ENCODE measurements at regions not wholly inside any gene's neighbourhood (a gene's known extent, or its start where the extent isn't known, plus 50 kb on each side); places are given as distances from the start of the nearest gene placed in this dataset.
"Not testable (repeated sequence)": the region's sequence is repeated elsewhere in the genome, so short reads cannot be mapped to it uniquely, and the experiment has no call there.

DNA sequence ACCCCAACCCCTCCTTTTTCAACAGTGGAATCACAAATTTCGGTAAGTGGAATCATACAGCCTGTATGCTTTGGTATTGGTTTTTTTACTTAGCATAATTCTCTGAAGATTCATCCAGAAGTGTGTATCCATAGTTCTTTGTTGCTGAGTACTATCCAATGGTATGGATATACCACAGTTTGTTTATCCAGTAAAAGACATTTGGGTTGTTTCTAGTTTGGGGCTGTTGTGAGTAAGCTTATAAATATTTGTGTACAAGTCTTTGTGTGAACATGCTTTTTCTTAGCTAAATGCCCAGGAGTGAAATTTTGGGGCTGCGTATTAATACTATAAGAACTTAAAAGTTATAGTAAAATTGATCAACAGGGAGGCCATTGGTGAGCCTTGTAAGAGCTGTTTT, 57.5 kb upstream of the GC start:
- no peak for DNase-seq

DNA sequence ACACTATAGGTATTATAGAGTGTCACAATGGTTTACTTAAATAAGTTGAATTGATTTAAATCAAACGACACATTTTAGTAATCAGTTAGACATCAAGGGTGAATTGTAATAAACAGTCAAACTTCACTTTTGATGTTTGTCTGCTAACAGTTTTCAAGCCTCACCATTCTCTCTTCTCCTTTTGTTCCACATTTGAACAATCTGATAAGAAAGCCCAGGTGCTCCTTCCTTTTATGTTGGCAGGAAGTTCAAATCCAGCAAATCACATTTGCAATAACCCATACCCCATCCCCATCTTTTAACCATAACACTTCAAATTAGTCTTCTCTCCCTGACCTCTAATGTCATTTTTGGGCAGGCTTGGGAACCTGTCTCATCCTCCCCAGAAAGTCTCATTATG, 63.4 kb upstream of the GC start:
- DNase-seq, result no peak

DNA sequence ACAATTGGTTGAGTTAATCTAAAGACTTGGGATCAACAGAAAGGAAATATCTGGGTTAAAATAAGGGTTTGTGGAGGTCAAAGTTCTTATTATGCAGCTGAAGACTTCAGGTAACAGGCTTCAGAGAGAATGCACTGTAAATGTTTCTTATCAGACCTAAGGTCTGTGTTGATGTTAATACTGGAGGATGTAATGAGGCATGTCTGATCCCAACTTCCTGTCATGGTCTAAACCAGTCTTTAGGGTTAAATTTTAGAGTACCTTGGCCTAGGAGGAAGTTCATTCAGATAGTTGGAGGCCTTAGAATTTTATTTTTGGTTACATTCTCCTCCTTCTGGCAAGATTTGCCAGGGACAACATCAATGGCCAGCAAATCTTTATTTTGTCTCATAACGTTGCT, 72.1 kb upstream of the GC start:
- DNase-seq, result no peak

DNA sequence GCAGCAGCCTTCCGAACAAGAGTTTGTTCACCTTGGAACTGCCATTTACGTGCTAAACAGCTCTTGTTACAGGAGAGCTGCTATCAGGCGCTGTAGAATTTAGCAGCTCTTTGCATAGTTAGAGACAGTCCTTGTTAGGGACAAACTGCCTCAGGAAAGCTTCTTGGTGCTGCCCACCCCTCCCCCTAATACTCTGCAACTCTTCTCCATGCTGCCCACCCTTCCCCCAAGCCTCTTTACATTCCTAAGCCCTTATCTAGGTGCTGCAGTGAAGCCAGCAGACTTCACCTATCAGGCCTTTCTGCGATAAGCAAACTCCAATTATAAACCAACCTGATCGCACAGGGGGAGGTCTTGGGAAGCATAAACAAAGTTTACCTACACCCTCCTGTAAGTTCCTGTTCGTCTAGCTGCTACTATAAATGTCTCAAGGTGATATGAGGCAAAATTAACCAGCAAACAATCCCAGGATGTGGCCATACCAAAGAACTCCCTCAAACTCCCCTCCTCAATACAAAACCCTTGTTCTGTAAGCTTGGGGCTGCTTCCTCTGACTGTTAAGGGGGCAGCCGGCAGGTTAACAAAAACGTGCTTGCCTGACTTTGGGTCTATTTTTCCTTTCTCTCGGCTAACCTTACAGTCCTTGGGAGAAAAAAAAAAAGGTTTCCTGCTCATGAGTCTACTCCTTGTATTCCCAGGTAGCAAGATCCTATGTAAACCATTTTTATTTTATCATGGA, 74.0 kb upstream of the GC start:
- DNase-seq, result no peak

DNA sequence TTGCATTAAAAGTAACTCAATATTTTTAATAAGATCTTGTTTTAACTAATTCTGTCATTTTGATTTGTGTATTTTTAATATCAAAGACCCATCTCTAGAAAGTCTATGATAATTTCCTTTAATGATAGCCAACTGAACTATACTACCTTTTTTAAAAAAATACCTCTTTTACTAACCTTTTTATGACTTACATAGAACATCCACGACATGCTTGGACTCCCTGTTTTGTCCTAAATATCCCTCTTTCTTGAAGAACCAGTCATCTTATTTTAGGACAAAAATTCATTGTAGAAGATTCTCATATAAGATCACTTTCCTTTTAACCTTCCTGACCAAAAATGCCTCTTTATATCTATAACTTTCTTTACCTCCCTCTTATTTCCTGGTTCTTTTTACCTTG, 76.8 kb upstream of the GC start:
- peak; percentile 13 for DNase-seq

DNA sequence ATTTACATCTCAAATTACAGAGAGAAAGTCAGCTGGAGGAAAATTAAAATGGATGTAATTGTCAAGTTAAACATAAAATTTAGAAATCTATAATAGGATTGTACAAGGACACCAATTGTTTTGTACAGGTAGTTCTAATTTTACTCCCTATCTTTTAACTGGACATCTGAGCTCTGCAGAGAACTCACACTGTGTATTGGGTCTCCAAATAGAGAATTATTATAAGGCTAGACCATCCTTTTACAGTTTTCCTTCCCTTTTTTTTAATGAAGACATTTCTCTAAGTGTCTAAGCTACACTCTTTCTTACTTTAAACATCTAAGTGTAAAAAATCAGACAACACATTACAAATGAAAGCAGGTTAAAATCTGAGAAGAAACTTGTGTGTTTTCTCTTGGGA, 78.4 kb upstream of the GC start:
- DNase-seq, result no peak

DNA sequence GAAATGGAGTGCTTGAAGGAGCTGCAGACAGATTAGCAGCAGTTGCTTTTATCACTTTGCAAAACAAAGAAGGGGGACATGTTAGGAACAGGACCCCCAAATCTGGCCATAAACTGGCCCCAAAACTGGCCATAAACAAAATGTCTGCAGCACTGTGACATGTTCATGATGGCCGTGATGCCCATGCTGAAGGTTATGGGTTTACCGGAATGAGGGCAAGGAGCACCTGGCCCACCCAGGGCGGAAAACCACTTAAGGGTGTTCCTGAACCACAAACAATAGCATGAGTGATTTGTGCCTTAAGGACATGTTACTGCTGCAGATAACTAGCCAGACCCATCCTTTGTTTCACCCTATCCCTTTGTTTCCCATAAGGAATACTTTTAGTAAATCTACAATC, 79.6 kb upstream of the GC start:
- DNase-seq, result no peak

DNA sequence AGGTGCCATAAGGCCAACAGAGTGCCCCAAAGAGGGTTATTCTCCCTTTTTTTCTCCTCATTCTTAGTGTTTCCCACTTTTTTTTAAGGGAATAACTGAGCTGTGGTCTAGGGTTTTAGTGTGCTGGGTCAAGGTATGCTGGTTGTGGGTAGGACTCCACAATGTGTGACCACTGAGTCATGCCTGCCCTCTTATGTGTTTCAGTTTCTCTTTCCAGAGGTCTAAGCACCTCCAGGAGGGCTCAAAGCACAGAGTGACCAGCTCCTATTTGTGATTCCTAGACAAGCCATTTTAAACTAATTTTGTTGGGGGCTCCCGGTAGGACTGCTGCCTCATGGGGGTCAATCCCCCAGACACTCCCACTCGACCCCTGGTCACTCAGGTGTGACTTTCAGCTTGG, 80.5 kb upstream of the GC start:
- no peak for DNase-seq

DNA sequence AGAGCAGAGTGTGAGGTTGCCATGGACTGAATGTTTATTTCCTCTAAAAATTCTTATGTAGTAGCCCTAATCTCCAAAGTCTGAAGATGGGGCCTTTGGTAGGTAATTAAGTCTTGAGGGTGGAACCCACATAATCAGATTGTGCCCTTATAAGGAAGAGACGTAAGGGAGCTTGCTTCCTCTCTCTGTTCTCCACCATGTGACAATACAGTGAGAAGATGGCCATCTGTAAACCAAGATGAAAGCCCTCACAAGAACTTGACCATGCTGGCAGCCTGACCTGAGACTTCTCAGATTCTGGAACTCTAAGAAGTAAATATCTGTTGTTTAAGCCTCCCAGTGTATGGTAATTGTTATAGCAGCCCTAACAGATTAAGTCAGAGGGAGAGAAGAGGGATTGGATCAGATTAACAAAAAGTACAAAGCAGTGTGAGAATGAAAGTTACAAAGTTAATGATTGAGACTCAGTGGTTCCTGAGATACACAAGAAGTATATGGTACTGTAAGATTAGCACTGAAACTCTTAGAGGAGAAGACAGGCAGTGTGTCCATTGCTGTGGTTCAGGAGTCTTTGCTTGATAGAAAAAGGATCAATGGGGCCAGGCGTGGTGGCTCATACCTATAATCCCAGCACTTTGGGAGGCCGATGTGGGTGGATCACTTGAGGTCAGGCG, 82.5 kb upstream of the GC start:
- DNase-seq, result no peak

DNA sequence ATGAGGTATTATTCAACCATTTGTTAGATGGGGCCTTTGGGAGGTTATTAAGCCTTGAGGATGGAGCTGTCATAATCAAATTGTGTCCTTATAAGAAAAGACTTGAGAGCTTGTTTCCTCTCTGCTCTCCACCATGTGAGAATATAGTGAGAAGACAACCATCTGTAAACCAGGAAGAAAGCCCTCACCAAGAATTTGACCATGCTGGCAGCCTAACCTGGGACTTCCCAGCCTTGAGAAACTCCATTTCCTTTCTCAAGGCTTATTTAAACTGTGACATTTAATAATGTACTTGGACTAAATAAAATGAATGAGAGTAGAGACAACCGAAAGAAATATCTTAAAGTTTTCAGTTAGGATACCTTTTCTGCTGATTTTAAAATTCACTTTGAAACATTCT, 83.7 kb upstream of the GC start:
- no peak for DNase-seq

DNA sequence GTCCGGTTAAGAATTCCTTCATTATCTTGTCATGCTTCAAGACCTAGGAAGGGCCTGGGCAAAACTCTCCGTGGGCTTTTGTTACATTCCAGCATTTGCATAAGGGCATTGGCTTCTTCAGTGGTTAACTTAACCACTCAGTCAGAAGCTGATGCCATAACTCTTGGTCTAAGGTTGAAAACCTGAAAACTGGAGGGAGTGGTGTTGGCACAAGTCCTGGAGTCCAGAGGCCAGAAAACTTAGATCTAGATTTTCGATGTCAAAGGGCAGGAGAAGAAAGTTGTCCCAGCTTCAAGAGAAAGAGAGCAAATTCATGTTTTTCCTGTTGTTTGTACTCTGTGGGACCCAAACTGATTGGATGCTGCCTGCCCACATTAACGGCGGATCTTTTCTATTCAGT, 86.6 kb upstream of the GC start:
- no peak for DNase-seq

DNA sequence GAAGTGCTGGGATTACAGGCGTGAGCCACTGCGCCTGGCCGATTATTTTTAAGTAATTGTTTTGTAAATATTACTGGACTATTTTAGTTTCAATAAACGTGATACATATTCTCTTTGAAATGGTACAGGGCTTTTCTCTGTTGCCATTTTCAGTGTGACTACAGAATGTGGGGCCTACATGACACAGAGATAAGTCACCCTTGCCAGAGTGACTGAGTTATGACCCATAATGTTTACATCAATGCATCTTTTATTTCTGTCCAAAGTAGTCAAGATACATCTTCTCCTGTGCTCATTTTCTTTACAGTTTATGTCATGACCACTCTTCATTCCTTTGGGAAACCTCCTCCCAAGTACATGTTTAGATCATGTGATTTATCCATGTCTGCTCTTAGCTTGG, 88.3 kb upstream of the GC start:
- no peak for DNase-seq

DNA sequence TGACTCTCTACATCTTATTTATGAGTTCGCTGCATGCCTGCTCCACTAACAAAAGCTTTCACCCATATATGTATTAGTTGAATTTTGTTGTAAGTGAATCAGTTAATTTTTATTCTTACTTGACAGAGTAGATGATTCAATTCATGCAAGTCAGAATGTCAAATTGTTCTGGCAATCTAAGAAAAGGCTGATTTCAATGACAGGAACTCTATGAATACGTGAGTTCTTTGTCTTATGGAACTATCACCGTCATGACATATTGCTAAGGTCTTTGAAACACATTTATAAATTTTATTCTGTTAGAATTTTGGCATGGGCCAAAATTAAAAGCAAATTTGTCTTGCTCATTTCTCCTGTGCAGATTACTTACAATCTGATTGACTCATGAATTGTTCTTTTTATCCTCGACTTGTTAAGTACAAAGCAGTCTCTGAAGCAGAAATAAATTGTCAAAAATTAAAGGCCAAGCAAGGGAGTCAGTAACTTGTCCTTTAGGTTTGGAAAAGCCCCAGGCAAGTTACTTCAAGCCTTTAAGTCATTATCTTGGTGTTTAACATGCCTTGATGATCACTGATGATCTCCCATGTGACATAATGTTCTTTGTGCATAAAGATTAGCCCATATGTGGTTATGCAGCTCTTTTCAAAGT, 89.0 kb upstream of the GC start:
- DNase-seq, result no peak

DNA sequence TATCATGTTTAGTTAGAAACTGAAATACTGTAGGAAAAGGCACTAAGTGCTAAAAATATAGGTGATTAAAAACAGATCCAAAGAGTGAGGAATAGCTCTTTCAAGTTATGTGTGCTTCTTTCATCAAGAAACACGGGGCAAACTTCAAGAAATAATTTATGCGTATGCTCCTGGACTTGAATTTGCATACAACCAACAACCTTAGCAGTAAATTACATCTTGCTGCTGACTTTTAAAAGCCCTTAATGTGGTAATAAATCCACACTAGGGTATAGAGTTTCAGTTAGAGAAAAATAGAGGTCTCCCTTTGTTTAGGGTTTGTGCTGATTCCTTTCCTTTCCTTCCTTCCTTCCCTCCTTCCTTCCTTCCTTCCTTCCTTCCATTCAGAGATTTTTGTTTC, 94.5 kb upstream of the GC start:
- DNase-seq, result no peak

DNA sequence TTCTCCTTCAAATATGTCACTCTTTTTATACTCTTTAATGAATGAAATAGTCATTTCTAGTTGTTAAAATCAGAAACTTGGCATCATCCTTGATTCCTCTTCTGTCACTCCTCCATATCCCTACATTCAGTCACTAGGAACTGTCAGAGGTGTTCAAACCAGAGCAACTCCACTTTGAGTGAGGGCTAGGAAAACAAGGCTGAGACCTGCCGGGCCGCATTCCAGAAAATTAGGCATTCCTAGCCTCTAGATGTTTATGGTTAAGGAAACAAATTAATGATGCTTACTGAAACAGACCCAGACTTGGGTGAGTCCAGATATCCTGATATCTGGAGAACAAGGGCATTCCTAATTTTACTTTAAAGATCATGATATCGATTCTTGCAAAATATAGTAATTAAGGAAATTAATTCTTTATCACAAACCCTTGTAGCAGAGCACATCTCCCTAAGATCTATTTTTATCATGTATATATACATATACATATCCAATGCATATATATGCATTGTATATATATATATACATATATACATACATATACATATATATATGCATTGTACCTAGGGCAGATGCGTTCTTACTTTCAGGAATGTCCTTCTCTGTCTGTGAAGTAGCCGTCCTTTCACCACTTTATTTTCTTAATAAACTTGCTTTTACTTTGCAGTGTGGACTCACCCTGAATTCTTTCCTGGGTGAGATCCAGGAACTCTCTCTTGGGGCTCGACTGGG, 98.4 kb upstream of the GC start:
- no peak for DNase-seq

DNA sequence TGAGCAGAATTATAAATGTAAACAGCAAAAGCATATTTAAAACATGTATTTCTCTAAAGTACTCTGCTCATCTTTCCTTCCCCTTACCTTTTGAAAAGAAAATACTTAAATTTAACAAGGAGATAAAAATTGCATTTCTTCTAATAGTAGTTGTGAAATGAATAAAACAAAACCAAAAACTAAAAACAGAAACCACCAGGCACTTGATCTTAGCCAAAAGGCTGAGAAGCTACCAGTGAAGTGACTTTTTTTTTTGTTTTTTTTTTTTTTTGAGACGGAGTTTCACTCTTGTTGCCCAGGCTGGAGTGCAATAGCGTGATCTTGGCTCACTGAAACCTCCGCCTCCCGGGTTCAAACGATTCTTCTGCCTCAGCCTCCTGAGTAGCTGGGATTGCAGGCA, 116.5 kb upstream of the GC start:
- DNase-seq, result not testable (repeated sequence)

DNA sequence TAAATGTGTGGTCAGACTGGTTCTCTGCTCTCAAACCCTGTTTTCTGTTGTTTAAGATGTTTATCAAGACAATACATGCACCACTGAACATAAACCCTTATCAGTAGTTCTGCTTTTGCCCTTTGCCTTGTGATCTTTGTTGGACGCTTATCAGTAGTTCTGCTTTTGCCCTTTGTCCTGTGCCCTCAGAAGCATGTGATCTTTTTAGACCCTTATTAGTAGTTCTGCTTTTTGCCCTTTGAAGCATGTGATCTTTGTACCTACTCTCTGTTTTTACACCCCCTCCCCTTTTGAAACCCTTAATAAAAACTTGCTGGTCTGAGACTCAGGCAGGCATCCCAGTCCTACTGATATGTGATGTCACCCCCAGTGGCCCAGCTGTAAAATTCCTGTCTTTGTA, 121.7 kb upstream of the GC start:
- DNase-seq, result not testable (repeated sequence)

DNA sequence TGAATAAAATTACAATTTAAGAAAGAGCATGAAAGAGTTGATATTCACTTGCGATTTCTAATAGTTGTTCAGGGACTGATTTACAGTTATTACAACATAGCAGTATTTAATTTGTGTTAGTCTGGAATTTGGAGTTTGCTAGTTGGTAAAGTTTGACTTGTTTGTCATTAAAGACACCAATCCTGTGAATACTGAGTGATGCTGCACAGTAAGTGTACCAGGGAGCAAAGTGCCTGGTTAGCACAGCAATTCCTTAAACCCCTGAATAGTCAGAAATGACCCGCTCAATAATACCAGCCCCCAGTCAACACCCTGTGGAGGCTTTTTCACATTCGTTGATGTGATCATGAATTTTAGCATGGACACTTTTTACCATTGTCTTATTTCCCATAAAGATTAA, 122.2 kb upstream of the GC start:
- DNase-seq, result no peak

DNA sequence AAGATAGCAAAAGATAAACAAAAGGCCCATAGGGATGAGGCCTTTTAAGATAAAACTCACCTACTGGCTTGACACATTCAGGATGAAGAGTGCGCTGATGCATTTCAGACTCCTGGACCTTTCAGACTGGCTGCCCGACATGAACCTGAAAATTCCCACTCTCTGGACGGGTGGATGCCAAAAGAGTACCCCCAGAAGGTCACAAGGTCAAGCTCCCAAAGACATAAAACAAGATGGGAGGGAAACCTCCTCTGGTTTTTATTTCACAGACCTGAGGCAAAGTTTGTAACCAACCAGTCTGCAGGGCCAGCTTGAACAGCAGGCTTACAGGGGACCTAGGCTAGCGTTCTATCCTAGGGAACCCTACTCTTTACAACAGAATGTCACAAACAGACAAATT, 123.2 kb upstream of the GC start:
- no peak for DNase-seq

DNA sequence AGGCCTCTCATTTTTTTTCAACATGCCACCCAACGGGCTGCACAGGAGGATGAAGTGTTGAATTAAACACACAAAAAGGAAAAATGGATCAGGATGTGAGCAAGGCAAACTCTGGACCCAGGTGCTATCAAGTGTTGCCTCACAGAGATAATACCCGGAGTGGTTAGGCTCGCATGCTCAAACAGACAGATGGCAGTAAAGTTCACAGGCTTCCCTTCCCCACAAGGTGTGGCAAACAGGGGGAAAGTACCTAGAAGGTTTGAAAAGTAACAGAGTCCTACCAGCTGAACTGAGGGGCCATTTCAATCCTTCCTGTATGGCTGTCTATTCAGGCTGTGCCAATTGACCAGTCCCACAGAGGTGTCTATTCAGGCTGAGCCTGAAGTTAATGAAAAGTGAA, 123.9 kb upstream of the GC start:
- DNase-seq, result no peak

DNA sequence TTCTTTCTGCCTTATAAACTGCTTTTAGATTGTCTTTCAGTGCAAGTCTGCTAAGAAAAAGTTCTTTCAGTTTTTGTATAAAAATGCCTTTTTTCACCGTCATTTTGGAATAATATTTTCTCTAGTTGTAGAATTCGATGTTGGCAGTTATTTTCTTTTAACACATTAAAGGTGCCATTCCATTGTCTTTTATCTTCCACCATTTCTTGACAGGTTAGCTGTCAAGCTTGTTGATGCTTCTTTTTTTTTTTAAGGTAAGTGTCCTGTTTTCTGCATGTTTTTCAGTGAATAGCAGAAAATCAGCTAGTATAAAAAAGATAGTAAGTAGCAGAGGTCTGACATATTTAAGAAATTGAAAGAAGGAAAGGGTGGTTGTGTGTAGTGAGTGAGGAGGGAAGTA, 118.5 kb upstream of the NPFFR2 start:
- no peak for DNase-seq

DNA sequence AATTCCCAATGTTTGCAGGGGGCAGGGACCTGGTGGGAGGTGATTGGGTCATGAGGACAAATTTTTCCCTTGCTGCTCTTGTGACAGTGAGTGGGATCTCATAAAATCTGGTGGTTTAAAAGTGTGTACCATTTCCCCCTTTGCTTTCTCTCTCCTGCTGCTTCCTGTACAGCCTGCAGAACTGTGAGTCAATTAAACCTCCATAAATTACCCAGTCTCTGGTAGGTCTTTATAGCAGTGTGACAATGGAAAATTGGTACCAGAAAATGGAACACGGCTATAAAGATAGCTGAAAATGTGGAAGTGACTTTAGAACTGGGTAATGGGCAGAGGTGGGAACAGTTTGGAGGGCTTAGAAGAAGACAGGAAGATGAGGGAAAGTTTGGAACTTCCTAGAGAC, 108.7 kb upstream of the NPFFR2 start:
- no peak for DNase-seq

DNA sequence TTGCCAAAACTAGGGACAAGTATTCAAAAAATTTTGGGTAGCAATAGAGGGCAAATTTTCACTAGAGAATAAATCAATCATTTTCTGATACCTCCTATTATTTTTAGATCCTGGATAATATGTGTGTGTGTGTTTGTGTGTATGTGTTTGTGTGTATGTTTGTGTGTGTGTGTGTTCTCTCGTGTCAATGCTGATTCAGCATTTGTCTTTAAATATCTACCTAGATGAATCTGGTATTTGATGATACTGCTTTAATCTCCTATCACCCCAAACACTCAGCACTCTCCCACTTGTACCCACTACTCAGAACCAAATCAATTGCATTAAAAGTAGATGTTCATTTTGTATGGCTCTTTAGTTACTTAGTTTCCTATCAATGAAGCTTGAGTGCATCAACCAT, 101.3 kb upstream of the NPFFR2 start:
- DNase-seq, result no peak

DNA sequence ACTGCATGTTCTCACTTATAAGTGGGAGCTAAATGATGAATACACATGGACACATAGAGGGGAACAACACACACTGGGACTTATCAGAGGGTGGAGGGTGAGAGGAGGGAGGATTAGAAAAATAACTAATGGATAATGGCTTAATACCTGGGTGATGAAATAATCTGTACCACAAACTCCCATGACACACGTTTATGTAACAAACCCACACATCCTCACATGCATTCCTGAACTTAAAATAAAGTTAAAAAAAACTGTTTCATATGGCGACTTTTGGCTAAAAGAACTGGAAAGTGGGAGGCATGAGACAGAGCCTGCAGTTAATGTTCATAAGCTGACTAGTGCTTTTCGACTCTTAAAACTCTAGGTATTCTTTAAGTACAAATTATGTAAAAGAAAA, 98.9 kb upstream of the NPFFR2 start:
- DNase-seq, result no peak

Data from NCI-H82 (cell line).